HL-60 (cell line): ENCODE measurements at regions not wholly inside any gene's neighbourhood (a gene's known extent, or its start where the extent isn't known, plus 50 kb on each side); places are given as distances from the start of the nearest gene placed in this dataset.

Experiments used
- GABPA ChIP-seq: IDR thresholded peaks from 2 replicates; pipeline ENCODE4 v1.6.1; 2012; ENCODE audit warnings: low read depth
- TF ChIP-seq, protein P1 (sequence below): IDR thresholded peaks from one replicate; pipeline ENCODE4 v1.5.1; 2011; ENCODE audit warnings: low read length, control low read depth, inconsistent platforms; ENCODE audit not compliant: insufficient read depth

GRCh38 chr13:106101201-106101600, 434.3 kb downstream of the EFNB2 start:
- TF ChIP-seq, protein P1, sequence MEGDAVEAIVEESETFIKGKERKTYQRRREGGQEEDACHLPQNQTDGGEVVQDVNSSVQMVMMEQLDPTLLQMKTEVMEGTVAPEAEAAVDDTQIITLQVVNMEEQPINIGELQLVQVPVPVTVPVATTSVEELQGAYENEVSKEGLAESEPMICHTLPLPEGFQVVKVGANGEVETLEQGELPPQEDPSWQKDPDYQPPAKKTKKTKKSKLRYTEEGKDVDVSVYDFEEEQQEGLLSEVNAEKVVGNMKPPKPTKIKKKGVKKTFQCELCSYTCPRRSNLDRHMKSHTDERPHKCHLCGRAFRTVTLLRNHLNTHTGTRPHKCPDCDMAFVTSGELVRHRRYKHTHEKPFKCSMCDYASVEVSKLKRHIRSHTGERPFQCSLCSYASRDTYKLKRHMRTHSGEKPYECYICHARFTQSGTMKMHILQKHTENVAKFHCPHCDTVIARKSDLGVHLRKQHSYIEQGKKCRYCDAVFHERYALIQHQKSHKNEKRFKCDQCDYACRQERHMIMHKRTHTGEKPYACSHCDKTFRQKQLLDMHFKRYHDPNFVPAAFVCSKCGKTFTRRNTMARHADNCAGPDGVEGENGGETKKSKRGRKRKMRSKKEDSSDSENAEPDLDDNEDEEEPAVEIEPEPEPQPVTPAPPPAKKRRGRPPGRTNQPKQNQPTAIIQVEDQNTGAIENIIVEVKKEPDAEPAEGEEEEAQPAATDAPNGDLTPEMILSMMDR = no peak
- TF ChIP-seq GABPA = no peak
